ENCODE measurements at regions not wholly inside any gene's neighbourhood (a gene's known extent, or its start where the extent isn't known, plus 50 kb on each side); places are given as distances from the start of the nearest gene placed in this dataset.

- Histone ChIP-seq H4K20me1 (ENCODE audit: control insufficient read depth, insufficient read depth) (no peaks in the 10 kb centered on the region), H3K27me3 (replicated peaks in 1 of 2; ENCODE audit: control insufficient read depth in 2 of 2, insufficient read depth in 2 of 2, low read length in 1 of 2) (no peaks in the 10 kb centered on the region), H3K4me1 (ENCODE audit: control insufficient read depth, insufficient read depth, low read length) (no peaks in the 10 kb centered on the region), H3K4me3 (no peak overlapping the region), H3K27ac (ENCODE audit: control insufficient read depth, insufficient read depth) (no peak overlapping the region), H3K9me3 (replicated peaks; ENCODE audit: control insufficient read depth, insufficient read depth, low read length) (no peaks in the 10 kb centered on the region), H3K36me3 (ENCODE audit: control insufficient read depth in 2 of 2, insufficient read depth in 2 of 2, low read length in 1 of 2) (no peaks in the 10 kb centered on the region), H3K9ac (ENCODE audit: control insufficient read depth, insufficient read depth, low read length) (no peak overlapping the region), H3K79me2 (ENCODE audit: control insufficient read depth, insufficient read depth, low read length) (no peaks in the 10 kb centered on the region), H3K4me2 (ENCODE audit: control insufficient read depth, insufficient read depth) (no peak overlapping the region), H2AFZ (ENCODE audit: control insufficient read depth, low read depth, low read length) (no peak overlapping the region)
- POLR2A ChIA-PET = no interaction called here
- WGBS (ENCODE audit: insufficient coverage, insufficient replicate concordance, low lambda C conversion rate, missing lambda C conversion rate) = 0% methylated on average over 1 of the region's 1 CpG
- RAD21 ChIA-PET (ENCODE audit: unreplicated experiment) = no interaction called here
- no peak for FAIRE-seq
- CTCF ChIA-PET = no interaction called here
- BruUV-seq (replicated peaks) = no TSS peak
- intact Hi-C loops (cut with micrococcal nuclease; ENCODE audit: unreplicated experiment) = no loop called here
- SMC1A ChIA-PET (ENCODE audit: uncharacterized antibody, unreplicated experiment) = no interaction called here
- no peak for DNase-seq (ENCODE audit: low read depth, low spot score)
- in situ Hi-C loops (cut with MboI) = no loop called here
- ATAC-seq = no peak
- TF ChIP-seq MEF2B (IDR thresholded peaks at IDR 0.05; ENCODE audit: partially characterized antibody, poor library complexity, severe bottlenecking) = no peak
- TF ChIP-seq CREB1 (IDR thresholded peaks at IDR 0.05; ENCODE audit: low read depth) = no peak
- TF ChIP-seq MTA2 (IDR thresholded peaks at IDR 0.05; ENCODE audit: low read depth) = no peak
- TF ChIP-seq ZNF207 (IDR thresholded peaks at IDR 0.05; ENCODE audit: borderline replicate concordance) = no peak
- no peak for TF ChIP-seq ELK1 (IDR thresholded peaks at IDR 0.05; ENCODE audit: low read depth, low read length)
- no peak for TF ChIP-seq JUNB (IDR thresholded peaks at IDR 0.05)
- TF ChIP-seq STAT3 (IDR thresholded peaks at IDR 0.05; ENCODE audit: low read depth, low read length) = no peak
- TF ChIP-seq PRDM15 (CRISPR knock-in tag; IDR thresholded peaks at IDR 0.05) = no peak
- TF ChIP-seq CTCF (IDR thresholded peaks at IDR 0.05 in 2 of 3, conservative IDR thresholded peaks at IDR 0.05 in 1 of 3; ENCODE audit: control insufficient read depth in 2 of 3, extremely low read depth in 1 of 3, insufficient read depth in 1 of 3, low read depth in 3 of 3, low read length in 3 of 3) = no peak
- TF ChIP-seq CBX3 (IDR thresholded peaks at IDR 0.05; ENCODE audit: borderline replicate concordance, low read depth) = no peak
- TF ChIP-seq CUX1 (IDR thresholded peaks at IDR 0.05; ENCODE audit: insufficient replicate concordance, low read depth, low read length) = no peak
- TF ChIP-seq MXI1 (IDR thresholded peaks at IDR 0.05; ENCODE audit: low read depth, low read length) = no peak
- TF ChIP-seq CHD4 (IDR thresholded peaks at IDR 0.05) = no peak
- TF ChIP-seq TAF1 (IDR thresholded peaks at IDR 0.05; ENCODE audit: borderline replicate concordance, low read depth, low read length) = no peak
Observed at GRCh38 chr3:7913283-7913682, 588.3 kb upstream of the LMCD1 start.
